CD4-positive, alpha-beta T cell treated with Interleukin-6 for 4 hours (primary cell): ENCODE measurements at regions not wholly inside any gene's neighbourhood (a gene's known extent, or its start where the extent isn't known, plus 50 kb on each side); places are given as distances from the start of the nearest gene placed in this dataset.
"Not testable (repeated sequence)": the region's sequence is repeated elsewhere in the genome, so short reads cannot be mapped to it uniquely, and the experiment has no call there.

ENCODE experiments used
- DNase-seq: peaks from one replicate; pipeline ENCODE4 v3.0.0-alpha.2; 2020; ENCODE audit warnings: mixed read lengths

DNA sequence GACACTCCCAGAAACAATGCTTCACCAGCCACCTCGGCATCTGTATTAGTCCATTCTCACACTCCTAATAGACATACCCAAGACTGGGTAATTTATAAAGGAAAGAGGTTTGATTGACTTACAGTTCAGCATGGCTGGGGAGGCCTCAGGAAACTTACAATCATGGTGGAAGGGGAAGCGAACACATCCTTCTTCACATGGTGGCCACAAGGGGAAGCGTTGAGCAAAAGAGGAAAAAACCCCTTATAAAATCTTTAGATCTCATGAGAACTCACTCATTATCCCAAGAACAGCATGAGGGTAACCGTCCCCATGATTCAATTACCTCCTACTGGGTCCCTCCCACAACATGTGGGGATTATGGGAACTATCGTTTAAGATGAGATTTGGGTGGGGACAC lies 140.9 kb downstream of the LIG4 start:
- DNase-seq = not testable (repeated sequence)

DNA sequence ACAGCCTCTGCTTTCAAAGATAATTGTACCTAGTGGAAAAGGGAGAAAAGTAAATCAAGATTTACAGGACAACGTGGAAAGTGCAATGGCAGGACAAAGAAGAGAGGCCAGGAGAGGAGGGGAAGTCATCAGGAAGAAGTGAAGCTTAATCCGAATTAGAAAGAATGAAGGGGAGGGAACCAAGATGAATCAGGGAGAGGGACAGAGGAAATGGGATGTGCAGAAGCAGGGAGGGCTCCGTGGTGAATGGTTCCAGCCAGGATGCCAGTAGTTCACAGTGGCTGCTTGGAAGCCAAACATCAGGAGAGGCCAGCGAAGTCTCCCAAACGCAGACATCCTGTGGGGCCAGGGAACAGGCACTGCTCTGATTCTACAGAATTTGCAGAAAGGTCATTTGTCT lies 144.4 kb downstream of the LIG4 start:
- no peak for DNase-seq

DNA sequence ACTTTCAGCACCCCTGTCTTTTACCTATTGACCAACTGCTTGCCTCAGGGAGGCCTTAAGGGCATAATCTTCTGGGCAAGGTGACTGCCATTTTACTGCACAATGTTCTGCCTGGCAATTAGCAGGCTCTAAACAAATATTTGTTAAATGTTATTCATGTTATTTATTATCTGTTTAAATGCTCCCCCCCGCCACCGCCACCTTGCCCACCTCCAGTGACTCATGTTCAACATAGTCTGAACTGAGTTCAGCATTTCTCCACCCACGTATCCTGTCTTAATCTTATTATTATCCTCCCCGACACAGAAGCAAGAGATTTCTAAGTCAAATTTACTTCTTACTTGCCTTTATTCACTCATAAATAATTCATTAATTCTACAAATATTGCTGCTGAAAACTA lies 144.8 kb downstream of the LIG4 start:
- no peak for DNase-seq

DNA sequence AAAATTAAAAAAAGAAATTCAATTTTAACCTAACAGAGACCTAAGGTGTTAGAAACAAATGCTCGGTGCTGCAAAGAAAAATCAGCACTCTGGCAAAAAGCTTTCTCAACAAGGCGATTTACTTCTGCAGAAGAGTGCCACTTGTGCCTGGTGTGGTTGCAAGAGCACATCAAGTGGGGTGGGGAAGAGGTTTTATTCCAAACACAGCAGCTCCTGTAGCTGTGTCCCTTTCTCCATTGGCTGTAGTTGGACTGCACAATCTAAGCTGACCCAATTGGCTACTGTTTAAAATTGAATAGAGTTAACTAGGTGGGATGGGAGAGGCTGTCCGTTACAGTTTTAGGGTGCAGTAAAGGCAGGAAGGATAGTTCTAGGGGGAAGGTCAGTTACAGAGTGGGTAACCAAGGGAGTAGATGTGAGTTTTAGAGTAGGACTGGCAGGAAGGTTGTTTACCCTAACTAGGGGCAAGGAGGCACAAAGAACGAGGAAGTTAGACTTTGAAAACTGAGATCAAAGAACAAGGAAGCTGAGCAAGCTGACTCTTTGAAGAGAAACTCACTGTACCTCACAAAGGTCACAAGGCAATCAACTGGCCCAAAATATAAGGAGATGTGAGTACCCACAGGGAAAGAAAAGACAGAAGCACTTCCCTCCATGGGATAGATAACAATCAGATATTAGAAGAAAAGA lies 145.7 kb downstream of the LIG4 start:
- DNase-seq = no peak

DNA sequence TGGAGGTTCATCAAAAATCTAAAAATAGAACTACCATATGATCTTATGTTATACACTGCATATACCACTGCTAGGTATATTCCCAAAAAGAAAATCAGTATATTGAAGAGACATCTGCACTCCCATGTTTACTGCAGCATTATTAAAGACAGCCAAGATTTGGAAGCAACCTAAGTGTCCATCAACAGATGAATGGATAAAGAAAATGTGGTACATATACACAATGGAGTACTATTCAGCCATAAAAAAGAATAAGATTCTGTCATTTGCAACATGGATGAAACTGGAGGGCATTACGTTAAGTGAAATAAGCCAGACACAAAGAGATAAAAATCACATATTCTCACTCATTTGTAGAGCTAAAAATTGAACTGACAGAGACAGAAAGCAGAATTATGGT lies 151.0 kb downstream of the LIG4 start:
- not testable (repeated sequence) for DNase-seq

DNA sequence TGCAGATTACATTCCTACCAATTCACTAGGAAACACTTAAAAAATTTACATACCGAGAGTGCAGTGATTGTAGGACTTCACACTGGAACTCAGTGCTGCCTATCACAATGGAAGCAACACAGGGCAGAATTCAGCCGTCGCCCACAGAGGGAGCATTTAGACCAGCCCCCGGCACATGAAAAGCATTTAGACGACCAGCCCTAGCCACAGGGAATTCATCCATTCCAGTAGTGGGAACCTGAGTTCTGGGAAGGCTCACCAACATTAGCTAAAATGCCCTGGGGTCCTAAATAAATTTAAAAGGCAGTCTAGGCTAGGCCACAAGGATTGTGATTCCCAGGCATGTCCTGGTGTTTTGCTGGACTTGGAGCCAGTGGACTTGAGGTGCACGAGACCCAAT lies 155.2 kb downstream of the LIG4 start:
- DNase-seq = no peak

DNA sequence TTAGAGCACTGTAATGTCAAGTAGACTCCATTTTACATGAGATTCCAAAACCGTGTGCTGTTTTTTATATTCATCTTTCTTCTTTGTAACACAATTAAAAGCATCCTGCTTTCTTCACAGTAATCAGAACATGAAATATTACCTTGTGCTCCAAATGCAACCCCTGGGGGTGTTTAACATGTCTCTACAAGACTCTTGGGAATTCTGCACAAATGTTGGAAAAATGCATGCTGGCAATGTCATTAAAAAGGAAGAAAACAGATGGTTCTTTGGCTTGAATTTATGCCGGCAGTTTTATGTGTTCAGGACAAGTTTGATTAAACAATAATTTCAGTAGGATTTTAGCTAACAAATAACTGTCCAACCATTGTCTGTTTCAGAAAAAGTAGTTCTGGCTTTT lies 159.1 kb downstream of the LIG4 start:
- no peak for DNase-seq

DNA sequence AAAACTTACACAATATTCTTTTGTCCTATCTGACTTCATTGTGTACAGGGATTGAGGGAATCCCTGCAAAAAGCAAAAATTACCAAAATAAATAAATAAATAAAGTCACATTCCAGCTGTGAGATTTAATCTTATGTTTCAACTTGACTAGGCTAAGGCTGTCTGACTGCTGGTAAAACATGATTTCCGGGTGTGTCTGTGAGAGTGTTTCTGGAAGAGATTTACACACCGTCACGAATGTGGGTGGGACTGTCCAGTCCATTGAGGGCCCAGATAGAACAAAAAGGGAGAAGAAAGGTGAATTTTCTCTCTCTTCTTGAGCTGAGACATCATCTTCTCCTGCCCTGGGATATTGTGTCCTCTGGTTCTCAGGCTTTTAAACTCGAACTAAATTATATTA lies 166.1 kb downstream of the LIG4 start:
- no peak for DNase-seq

DNA sequence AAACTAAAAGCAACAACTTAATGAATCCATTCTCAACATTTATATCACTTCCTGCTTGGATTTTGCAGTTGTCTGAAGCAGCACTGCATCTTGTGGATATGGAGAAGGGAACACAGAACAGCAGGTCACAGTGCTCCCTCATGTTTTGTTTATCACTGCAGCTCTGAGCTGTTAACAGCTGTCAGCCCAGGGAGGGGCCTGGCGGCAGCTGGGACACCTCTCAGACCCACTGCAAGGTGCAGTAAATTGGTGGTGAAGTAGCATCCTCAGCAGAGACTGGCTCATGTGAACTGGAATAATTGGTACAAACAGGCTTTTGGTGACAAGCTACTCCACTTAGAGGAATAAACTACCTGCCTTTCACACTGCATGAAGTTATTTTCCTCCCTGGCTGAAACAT lies 170.4 kb downstream of the LIG4 start:
- DNase-seq = no peak

DNA sequence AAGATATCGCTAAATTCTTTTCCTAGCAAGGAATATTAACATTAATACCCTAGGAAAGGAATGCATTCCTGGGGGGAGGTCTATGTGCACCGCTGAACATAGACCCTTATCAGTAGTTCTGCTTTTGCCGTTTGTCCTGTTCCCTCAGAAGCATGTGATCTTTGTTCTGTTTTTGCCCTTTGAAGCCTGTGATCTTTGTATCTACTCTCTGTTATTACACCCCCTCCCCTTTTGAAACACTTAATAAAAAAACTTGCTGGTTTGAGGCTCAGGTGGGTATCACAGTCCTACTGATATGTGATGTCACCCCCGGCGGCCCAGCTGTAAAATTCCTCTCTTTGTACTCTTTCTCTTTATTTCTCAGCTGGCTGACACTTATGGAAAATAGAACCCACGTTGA lies 172.5 kb downstream of the LIG4 start:
- not testable (repeated sequence) for DNase-seq

DNA sequence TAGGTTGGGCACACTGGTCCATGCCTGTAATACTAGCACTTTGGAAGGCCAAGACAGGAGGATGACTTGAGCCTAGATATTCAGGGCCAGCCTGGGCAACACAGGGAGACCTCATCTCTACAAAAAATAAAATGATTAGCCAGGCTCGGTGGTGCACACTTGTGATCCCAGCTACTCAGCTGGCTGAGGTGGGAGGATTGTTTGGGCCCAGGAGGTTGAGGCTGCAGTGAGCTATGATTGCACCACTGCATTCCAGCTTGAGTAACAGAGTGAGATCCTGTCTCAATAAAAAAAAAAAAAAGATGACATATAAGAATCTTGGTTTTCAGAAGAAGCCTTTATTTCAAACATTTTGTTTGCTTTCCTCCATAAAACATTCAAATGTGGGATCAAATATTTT lies 178.0 kb downstream of the LIG4 start:
- no peak for DNase-seq

DNA sequence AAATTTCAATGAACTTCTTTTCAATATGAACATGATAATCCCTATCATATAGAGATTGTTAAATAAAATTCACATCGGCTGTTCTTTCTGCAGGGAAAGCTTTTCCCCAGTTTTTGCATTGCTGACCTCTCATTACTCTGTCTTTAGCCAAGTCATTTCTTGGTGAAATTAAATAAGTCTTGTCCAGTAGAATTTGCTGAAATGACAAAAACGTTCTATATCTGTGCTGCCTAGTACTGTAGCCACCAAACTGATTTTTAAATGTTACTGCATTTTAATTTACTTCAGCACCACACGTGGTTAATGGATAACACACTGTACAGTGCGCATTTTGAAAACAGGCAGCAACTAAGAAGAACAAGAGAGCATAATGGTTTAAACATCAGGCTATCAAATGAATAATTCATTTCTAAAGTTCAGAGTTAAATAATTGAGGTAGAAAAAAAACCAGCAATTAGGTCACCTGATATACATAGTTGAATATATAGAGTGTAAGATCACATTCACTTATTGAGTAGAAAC lies 178.9 kb downstream of the LIG4 start:
- no peak for DNase-seq

DNA sequence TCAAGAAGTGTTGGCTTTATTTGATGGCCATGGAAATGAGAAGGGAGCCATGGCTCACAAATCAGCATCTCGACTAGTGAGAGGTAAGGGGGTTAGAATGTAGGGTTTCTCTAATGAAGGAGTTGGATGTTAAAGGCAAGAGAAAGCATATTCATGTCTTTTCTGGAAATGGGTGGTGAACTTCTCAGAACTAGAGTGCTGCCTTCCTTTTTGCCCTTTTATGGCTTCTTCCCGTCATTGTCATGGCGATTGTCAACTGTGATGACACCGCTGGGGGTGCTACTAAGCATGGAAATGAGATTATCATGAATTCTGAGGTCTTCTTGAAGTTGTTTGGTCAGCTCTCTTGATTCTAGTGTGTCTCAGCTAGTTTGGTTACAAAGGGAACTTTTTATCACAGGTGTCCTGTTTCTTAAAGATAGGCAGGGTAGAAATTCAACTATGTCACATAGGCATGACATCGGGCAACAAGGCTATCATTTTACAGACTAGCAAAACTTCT lies 180.4 kb downstream of the LIG4 start:
- DNase-seq = no peak

DNA sequence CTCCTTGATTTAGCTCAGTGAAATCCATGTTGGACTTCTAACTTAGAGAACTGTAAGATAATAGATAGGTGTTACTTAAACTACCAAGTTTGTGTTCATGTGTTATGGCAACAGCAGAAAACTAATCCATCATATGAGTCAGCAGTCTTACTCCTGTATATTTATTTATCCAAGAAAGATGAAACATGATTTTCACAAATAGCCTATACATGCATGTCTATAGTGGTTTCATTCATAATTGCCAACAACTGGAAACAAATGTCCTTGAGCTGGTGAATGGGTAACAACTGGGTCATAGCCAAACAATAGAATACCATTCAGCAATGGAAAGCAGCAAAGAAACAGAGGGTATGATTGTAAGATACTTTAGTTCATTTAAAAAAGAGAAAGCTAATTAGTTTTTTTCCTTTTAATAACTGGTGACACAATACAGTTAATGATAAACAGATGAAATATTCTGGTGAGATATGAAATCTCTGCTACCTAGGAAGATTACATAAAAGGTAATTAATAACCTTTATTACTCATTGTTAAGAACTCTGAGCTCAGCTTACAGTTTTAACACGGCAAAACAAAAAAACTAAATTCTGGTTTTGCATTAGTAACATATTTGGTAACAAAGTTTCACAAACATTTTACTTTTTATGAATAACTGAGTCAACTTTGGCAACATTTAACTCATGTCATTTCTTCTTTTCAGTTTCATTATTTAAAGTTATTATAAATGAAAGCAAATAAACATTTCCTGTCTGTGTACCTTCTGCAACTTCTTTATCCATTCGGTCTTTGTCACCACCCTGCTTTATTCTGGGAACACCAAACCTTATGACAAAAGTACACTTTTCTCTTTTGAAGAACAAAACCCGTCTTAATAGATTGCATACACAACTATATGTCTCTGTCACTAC lies 181.3 kb downstream of the LIG4 start:
- DNase-seq = no peak

DNA sequence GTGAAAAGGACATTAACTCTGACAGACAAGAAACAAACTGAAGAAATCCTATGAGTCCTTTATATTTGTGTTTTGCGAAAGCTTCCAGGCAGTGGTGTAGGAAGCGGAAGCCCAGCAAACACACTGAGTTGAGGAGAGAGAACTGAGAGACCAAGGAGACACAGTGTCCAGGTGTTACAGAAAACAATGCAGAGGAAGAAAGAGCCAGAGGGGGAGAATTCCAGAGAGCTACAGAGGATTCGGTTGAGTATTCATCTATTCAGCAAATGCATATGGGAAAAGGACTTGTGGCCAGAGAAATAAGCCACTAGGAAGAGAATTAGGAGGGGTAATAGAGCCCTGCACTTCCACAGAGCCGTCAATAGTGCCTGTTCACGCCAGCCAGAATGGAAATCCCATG lies 183.5 kb downstream of the LIG4 start:
- no peak for DNase-seq

DNA sequence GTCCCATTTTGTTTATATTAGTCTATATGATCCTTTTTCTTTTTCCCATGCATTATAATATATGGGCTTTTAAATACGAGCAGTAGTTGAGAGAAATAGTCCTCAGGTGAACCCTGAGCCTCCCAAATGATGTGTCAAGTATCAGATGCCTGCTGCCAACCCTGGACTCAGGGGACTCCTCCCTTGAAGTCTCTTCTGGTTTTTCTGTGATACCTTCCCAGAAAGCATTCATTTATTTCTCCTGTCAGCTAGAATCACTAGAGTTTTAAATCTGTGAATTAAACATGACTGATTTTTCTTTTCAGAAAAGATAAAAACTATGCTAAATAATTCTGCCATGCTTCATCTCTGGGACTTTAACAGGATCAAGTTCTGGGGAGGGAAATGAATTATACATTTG lies 184.6 kb downstream of the LIG4 start:
- no peak for DNase-seq

DNA sequence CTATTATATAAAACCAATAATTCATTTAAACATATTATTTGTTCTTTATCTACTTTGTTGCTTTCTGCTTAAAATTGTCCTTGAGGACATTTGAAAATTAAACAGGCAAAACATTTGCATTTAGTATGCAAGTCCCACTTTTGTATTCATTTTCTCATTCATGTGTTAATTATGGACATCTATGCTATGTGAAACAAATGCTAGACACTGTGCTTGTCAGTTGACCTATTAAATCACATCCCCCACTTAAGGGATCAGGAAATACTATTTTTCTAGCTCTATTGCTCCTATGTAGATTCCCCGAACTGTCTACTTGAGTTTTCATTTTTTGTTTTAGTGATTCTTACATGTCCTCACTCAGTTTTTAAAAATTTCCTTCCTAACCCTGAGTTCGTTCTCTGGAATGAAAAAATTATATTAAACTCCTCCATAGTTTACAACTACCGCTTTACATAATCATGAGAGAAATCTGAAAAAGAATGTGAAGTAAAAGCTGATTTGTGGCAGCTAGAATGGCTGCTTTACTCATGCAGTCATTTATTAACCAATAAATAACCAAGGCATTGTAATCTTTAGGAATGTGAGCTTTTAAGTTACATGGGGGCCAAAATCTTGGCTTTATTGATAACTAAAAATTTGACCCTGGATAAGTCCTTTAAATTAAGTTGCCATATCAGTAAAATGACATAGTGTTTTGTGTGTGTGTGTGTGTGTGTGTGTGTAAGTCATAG lies 188.5 kb downstream of the LIG4 start:
- DNase-seq = no peak

DNA sequence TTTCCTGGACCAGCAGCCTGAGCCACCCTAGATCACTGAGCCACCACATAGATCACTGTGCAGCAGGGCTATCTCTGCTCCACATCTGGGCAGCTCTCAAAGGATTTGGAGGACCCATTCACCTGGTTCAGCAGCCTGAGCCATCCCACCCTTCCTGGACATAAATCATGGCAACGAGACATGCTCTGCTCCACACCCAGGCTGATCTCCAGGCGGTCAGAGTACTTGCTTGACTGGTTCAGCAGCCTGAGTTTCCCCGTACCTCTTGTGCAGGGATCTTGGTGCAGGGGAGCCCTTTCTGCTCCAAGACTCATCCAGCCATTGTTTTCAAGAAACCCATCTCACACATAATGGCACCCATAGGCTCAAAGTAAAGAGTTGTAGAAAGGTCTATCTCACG lies 195.3 kb downstream of the LIG4 start:
- no peak for DNase-seq

DNA sequence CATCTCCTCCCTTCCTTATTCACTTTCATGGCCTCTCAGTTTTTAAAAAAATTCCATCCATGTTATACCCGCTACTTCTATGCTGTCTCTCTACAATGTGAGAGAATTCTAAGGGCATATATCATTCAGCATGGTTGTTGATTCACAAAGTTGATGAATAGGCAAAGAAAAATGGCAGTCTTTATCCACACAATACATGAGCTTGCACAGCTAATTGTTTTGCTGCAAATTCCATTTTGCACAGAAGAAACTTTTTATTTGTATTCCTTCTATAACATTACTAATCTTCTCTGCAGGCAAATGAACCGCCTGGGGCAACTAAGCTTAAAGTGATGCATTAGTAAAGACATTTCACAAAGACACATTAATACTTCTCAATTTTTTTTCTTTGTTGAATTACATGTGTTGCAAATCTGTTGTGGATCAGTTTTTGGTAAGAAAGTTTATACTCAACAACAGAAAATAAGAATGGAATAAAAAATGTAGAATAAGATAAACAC lies 196.9 kb downstream of the LIG4 start:
- DNase-seq = no peak

DNA sequence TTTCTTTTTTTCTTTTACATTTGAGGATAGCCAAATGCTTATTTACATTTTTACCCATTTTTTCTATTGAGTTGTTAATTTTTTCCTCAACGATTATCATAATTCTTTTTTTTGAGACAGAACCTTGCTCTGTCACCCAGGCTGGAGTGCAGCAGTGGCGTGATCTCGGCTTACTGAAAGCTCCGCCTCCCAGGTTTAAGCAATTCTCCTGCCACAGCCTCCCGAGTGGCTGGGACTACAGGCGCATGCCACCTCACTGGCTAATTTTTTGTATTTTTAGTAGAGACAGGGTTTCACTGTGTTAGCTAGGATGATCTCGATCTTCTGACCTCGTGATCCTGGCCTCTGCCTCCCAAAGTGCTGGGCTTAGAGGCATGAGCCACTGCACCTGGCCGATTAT lies 208.7 kb downstream of the LIG4 start:
- DNase-seq = no peak

DNA sequence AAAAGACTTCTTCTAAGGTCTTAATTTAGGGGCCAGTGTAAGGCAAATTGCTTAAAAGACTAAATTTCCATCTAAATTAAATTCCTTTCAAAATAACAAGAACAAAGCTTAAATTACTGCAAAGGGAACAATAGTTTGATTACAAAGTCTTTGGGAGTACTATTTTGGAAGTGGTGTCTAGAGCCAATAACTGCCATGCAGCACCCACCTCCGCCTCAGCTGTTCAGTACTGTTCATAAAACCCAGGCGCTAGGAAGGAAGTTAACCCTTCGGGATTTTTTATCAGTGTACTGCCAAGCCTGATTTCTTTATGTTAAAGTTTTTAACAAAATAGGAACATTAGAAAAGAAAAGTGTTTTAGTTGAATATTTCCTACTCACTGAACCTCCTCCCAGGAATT lies 210.1 kb downstream of the LIG4 start:
- no peak for DNase-seq

DNA sequence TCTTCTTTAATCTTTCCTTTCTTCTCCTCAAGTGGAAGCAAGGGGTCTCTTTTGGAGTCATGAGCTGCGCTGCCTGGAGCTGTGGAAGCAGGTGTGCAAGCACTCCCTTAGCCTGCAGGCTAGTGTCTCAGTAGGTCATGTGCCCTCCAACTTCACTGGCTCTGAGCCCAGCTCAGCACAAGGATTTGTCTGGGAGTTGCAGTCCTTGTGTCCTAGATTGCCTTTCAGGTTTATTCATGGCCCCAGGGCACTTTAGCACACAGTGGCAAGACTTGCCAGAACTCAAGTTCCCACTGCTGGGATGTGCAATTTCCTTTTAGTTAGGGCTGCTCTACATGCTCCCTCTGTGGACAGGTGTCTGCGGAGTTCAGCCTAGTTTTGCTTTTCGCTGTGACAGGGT lies 211.7 kb downstream of the LIG4 start:
- no peak for DNase-seq

DNA sequence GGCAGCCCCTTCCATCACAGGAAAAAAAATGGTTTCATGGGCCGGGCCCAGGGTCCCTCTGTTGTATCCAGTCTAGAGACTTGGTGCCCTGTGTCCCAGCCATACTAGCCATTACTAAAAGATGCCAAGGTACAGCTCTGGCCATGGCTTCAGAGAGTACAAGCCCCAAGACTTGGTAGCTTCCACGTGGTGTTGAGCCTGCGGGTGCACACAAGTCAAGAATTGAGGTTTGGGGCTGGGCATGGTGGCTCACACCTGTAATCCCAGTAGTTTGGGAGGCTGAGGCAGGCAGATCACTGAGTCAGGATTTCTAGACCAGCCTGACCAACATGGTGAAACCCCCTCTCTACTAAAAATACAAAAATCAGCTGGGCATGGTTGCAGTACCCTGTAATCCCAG lies 214.3 kb downstream of the LIG4 start:
- DNase-seq = no peak
